Activated CD4-positive, CD25-positive, alpha-beta regulatory T cell (primary cell): ENCODE measurements at regions not wholly inside any gene's neighbourhood (a gene's known extent, or its start where the extent isn't known, plus 50 kb on each side); places are given as distances from the start of the nearest gene placed in this dataset.
"Not testable (repeated sequence)": the region's sequence is repeated elsewhere in the genome, so short reads cannot be mapped to it uniquely, and the experiment has no call there.

Source experiments
- DNase-seq, 4 experiments: peaks; one replicate each; lab custom pipeline; 2025; lab: John Stamatoyannopoulos, UW

- DNase-seq = no peak
Observed at GRCh38 chr4:164095313-164096110, 601.0 kb downstream of the TMA16 start.

GRCh38 chr4:164096766-164097518 is 602.5 kb downstream of the TMA16 start:
- DNase-seq = no peak

GRCh38 chr4:164100741-164101365 is 606.4 kb downstream of the TMA16 start:
- DNase-seq = not testable (repeated sequence)

GRCh38 chr4:164108971-164109370 is 614.5 kb downstream of the TMA16 start:
- DNase-seq = no peak

- DNase-seq = no peak
Observed at GRCh38 chr4:164109503-164109902, 615.0 kb downstream of the TMA16 start.

- no peak for DNase-seq
Observed at GRCh38 chr4:164115236-164115635, 620.7 kb downstream of the TMA16 start.

GRCh38 chr4:164116286-164116685 is 621.8 kb downstream of the TMA16 start:
- no peak for DNase-seq

GRCh38 chr4:164134388-164134787 is 619.5 kb upstream of the SMIM31 start:
- no peak for DNase-seq

GRCh38 chr4:164136180-164136616 is 617.7 kb upstream of the SMIM31 start:
- DNase-seq = no peak

- DNase-seq = no peak
Observed at GRCh38 chr4:164138521-164138920, 615.4 kb upstream of the SMIM31 start.

GRCh38 chr4:164139291-164139690 is 614.6 kb upstream of the SMIM31 start:
- no peak for DNase-seq

- DNase-seq = not testable (repeated sequence)
Observed at GRCh38 chr4:164141755-164142375, 612.1 kb upstream of the SMIM31 start.

- no peak for DNase-seq
Observed at GRCh38 chr4:164154416-164154815, 599.5 kb upstream of the SMIM31 start.

GRCh38 chr4:164169591-164169990 is 584.3 kb upstream of the SMIM31 start:
- no peak for DNase-seq

GRCh38 chr4:164177153-164177552 is 576.8 kb upstream of the SMIM31 start:
- no peak for DNase-seq

- DNase-seq = no peak
Observed at GRCh38 chr4:164177753-164178152, 576.2 kb upstream of the SMIM31 start.

- no peak for DNase-seq
Observed at GRCh38 chr4:164188236-164188635, 565.7 kb upstream of the SMIM31 start.

- DNase-seq = no peak
Observed at GRCh38 chr4:164192844-164193243, 561.1 kb upstream of the SMIM31 start.

- no peak for DNase-seq
Observed at GRCh38 chr4:164193676-164194075, 560.3 kb upstream of the SMIM31 start.

GRCh38 chr4:164197556-164197955 is 556.4 kb upstream of the SMIM31 start:
- DNase-seq = no peak

GRCh38 chr4:164203476-164203875 is 550.5 kb upstream of the SMIM31 start:
- no peak for DNase-seq

- DNase-seq = no peak
Observed at GRCh38 chr4:164204434-164204833, 549.5 kb upstream of the SMIM31 start.
